NAMALWA (cell line): ENCODE measurements at regions not wholly inside any gene's neighbourhood (a gene's known extent, or its start where the extent isn't known, plus 50 kb on each side); places are given as distances from the start of the nearest gene placed in this dataset.

Experiments
- DNase-seq: peaks from one replicate; pipeline ENCODE4 v3.0.0-alpha.2; 2015; ENCODE audit warnings: low spot score

DNA sequence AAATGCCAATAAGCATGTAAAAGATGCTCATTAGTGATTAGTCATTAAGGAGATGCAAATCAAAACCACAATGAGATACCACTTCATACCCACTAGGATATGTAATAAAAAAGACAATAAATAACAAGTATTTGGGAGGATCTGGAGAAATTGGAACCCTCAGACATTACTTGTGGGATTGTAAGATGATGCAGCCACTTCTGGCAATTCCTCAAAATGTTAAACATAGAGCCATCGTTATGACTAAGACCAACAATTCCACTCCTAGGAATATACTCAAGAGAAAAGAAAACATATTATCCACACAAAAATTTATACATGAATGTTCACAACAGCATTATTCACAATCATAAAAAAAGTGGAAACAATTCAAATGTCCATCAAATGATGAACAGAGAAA is 336.2 kb upstream of the PMFBP1 start:
- no peak for DNase-seq

DNA sequence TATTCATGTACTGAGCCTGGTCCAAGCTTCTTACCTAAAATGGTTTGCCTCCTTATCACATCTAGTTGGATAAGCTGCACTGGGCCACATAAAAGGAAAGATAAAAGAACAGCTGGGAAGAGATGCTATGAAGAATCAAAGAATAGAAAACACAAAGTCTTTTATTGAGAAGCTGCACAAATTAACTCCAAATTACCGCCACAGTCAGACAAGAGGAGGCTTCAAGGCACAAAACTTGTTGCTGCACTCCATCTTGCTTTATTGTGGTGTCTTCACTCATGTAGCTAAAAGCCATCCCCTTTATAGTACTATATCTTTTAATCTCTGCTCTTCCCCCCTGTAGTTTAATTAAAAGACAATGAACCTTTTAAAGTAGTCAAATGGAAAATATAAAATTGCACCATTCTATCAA is 330.6 kb upstream of the PMFBP1 start:
- DNase-seq = no peak

DNA sequence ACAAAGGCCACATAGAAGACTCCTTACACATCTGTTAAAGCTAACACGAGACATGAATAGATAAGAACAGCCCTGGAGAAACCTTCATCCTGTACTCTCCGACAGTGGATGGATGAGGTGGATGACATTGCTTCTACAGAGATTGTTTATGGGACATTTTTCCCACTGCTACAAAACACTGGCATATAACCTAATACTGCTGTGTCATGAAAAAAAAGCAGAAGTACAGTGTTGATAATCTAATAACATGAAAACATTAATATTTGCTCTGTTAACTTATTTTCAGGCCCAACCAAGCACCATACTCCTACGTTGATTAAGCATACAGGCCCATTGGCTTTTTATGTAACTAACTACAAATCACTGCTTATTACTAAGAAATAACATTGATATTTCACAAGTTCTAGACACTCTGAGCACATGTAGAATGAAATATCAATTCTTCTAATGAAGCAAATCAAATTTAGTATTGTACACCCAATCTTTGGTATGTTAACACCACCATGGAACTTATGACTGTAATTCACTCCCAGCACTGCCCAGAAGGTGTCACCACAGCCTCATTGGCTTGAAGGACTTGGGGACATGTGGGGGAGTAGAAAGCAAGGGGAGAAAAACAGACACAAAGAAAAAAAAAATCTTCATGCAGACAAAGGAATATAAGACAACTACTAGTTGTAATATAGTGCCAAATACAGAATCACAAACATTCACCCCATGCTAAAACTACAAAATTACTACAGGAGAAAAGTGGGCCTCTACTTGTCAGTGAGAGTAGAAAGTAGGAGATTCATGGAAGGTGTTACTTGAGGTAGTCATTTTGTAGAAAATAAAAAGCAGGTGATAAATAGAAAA is 330.0 kb upstream of the PMFBP1 start:
- DNase-seq = peak; percentile 77

- no peak for DNase-seq
Measured at GRCh38 chr16:72500545-72500944, 328.6 kb upstream of the PMFBP1 start.

DNA sequence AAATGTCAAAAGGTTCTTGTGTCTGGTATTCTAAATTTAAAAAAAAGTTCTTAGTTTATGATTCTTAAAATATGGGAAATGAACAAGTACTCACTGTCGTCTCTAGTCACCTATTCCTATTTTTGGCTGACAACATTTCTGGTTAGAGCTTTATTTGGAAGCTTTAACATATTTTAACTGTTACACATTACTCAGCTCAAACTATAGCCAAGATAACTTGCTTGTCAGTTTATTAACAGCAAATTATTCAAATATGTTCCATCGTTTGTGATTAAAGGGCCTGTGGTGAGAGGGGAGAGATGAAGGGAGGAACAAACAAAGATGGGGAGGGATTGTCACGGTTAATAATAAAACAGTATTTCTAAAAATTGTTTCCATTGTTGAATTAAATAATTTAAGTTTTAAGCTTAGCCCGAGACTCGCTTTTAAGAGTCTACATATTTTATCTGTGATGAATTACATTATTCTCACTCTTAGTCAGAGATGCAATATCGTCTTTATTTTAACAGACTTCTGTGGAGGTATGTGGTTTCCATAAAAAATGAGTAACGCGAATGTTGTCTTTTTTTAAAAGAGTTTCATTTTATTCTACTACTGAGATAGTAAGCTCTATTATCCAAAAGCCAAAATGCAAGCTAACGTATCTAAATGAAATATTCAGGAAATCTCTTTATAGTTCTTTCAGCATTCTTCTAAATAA is 321.9 kb upstream of the PMFBP1 start:
- DNase-seq = no peak

DNA sequence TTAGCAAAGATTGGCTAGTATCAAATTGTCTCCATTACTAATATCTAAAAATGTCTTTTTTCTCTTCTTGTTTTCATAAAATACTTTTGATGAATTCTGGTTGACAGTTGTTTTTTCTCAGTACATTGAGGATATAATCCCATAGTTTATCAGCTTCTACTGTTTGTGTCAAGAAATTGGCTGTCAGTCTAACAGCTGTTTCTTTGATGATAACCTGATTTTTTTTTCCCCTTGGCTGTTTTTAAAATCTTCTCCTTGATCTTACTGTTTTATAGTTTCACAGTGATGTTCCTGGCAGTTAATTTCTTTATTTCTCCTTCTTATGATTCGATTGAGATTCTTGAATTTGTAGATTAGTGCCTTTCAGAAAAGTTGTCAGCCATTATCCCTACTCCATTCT is 315.3 kb upstream of the PMFBP1 start:
- DNase-seq = no peak

GRCh38 chr16:72482695-72483094 is 310.7 kb upstream of the PMFBP1 start:
- no peak for DNase-seq

DNA sequence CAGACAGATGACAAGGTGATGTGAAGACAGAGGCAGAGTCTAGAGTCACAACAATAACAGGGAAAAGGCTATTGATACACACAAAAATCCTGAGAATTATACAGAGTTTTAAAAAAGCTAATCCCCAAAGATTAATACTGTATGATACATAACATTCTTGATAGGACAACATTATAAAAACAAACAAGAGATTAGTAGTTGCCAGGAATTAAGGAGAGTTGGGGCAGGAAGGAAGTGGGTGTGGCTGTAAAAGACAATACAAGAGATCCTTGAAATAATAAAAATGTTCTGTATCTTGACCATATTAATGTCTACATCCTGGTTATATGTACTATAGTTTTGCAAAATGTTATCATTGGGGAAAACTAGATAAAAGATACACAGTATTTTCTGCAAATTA is 309.5 kb upstream of the PMFBP1 start:
- no peak for DNase-seq

- DNase-seq = no peak
Measured at GRCh38 chr16:72480911-72481310, 309.0 kb upstream of the PMFBP1 start.

DNA sequence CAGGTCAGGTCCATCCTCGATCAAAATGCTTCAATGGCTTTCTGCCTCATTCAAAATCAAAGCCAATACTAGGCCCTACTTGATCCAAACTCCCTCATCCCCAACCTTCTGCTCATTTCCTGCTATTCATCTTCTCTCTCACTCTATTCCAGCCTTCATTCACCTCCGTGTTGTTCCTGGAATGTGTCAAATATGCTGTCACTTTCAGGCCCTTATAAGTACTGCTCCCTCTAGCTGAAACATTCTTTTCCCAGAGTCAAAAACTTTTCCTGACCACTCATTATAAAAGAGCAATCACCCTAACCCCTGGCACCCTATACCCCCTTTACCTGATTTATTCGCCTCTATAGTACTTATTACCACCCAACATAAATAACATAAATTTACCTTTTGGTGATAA is 303.7 kb upstream of the PMFBP1 start:
- DNase-seq = no peak

DNA sequence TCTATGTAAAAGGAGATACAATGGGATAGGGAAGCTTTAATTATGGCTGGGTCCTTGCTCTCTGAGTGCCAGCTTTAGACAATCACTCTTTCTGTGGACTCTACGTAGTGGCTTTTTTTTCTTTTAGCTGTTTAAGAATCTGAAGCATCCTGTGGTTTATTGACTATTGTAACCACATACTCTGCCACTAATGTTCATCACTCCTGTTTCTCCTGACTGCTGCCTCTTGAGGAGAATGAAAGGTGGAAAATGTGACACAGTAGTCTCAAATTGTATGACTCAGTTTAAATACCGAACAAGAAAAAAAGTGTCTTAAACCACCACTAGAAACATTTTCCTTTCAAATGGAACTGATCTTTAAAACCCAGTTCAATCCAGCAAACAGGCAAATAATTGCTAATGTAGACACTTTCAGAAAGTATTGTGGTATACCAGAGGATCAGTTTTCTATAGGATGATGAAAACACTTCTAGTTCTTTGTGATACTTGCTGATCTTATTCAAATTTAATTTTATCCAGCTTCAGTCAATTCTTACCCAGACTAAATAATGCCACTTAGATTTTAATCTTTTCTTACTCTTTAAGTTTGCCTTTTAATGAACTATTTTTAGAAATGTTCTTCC is 302.7 kb upstream of the PMFBP1 start:
- DNase-seq = no peak

DNA sequence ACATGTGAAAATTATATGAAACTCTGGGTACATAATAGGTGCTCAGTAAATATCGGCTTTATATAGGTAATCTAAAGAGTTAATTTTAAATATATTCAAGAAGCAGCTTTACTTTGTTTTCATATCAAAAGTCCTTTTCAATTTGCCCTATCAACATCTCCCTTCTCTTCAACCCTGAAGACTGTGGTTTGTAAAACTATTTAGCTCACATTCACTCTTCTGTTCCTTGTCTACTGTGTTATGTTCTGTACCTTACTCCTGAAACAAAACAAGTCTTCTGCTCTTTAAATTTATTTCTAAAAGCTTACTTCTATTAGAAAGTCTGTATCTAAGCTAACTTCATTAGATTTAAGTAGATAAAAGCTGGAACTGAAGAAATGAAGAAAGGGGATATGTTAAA is 301.7 kb upstream of the PMFBP1 start:
- DNase-seq = no peak

DNA sequence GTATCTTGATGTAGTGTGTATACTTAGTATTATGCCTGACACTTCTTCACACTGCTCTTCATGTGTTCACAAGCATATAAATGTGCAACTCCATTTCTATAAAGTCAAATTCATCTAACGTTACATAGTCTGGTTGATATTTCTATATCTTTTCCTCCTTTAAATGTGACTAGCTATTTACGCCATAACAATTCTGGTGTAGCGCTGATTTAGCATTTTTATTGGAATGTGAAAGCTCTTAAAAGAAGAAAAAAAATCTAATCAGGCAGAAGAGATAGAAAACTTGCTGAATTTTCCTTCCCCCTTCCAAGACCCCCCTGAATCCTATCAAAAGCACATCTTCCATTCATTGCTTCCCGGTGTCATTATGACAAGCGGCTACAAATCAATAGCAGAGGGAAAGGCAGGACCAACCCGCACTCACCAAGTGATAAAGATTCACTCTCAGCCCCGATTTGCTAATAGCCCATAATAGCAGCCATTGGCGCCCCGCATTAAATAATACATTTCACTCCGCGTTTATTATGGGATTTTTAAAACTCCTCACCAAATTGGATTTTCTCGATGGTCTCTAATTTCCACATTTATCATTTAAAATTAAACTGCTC is 299.5 kb upstream of the PMFBP1 start:
- DNase-seq = no peak

DNA sequence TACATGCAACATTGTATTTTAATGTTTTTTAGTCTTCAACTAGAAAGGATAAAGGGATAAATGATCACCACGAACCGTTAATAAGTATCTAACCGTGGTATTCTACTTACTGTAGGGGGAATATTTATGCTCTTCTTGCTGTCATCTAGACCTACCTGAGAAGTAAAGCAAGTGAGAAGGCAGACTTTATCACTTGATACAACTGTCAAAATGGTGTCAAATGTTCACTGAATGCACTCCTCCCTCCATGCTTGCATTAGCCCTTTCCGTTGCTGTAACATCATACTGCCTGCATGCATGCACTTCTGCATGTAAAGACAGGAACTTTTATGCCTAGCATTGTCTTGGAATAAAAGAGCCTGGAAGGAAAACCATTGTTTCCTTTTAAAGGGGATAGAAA is 298.6 kb upstream of the PMFBP1 start:
- no peak for DNase-seq

- no peak for DNase-seq
Measured at GRCh38 chr16:72469932-72470331, 298.0 kb upstream of the PMFBP1 start.

DNA sequence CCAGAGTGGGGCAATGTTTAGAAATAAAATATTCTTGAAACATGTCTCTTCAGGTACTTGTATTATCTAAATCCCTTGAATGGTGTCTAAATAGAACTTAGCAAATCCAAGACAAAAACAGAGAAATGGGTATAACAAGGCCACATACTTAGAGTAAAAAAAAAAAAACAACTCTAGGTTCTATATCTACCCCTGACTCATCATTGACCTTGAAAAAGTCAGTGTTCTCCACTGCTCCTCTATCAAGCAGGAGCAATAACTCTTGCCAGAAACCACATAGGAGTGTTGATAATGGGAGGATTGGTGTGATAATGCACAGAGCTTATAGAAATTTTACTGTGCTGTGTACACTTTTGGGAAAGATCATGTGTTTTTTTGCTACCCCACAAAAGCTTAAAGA is 296.6 kb upstream of the PMFBP1 start:
- no peak for DNase-seq

- peak; percentile 66 for DNase-seq
Measured at GRCh38 chr16:72467157-72467759, 295.3 kb upstream of the PMFBP1 start.

DNA sequence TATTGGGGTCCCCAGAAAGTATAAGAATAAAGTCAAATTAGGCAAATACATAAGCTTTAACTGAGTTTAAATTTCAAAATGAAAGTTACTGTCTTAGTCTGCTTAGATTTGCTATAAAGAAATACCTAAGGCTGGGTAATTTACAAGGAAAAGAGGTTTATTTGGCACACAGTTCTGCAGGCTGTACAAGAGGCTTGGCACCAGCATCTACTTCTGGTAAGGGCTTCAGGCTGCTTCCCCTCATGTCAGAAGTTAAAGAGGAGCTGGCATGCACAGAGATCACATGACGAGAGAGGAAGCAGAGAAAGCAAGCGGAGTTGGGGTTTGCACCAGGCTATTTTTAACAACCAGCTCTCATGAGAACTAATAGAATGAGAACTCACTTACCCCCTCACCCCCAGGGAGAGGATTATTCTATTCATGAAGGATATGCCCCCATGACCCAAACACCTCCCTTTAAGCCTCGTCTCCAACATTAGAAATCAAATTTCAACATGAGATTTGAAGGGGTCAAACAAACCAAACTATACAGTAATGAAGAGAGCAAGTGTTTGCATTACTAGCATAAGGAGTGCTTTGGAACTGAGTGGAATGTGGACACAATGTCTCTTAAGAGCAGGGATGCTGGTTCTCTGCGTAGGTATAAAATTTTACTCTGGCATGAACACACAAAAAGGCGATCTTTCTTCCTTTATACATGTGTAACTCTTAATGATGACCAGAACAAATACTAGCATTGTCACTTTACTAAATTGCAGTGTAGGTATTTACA is 292.8 kb upstream of the PMFBP1 start:
- DNase-seq = no peak

DNA sequence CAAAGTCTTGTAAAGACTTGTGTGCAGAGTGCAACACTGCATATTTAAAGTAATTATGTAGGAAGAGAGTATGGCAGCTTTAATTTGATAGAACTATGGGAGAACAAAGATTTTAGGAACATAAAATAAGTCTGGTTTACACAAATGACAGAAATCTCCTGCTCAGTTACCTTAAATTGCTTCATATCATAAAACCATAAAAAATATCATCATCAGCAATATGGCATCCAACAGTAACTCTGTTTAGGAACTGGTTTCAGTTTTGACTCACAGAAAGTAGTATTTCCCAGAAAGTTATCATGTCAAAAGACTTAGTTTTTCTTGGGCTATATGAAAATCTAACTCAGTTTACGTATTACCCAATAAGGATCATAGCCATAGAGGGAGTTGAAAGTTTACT is 292.1 kb upstream of the PMFBP1 start:
- no peak for DNase-seq

GRCh38 chr16:72458035-72458434 is 286.1 kb upstream of the PMFBP1 start:
- DNase-seq = no peak

DNA sequence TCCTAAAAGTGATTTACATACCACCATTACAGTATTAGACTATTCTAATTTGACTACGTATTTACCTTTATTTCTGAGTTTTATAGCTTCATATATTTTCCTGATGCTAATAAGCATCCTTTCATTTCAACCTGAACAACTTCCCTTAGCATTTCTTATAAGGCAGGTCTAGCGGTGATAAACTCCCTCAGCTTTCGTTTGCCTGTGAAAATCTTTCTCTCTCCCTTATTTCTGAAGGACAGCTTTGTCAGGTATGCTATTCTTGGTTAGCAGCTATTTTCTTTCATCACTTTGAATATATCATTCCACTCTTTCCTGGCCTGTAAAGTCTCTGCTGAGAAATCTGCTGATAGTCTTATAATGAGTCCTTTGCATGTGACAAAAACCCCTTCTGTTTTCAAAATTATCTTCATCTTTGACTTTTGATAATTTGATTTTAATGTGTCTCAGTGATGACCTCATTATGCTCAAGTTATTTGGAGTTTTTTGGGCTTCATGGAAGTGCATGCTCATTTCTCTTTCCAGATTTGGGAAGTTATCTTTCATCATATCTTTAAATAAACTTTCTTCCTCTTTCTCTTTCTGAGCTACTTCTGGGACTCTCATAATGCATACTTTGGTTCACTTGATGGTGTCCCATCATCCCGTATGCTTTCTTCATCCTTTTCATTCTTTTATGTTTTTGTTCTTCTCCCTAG is 285.4 kb upstream of the PMFBP1 start:
- DNase-seq = no peak
